ENCODE measurements at regions not wholly inside any gene's neighbourhood (a gene's known extent, or its start where the extent isn't known, plus 50 kb on each side); places are given as distances from the start of the nearest gene placed in this dataset.

GRCh38 chr7:85840554-85840953 is 653.7 kb upstream of the SEMA3D start:
- TF ChIP-seq CTCF (IDR thresholded peaks at IDR 0.05) (no peak), POLR2A (IDR thresholded peaks at IDR 0.05) (no peak)
